DND-41 (cell line): ENCODE measurements at regions not wholly inside any gene's neighbourhood (a gene's known extent, or its start where the extent isn't known, plus 50 kb on each side); places are given as distances from the start of the nearest gene placed in this dataset.
"Not testable (repeated sequence)": the region's sequence is repeated elsewhere in the genome, so short reads cannot be mapped to it uniquely, and the experiment has no call there.

ENCODE experiments used
- EZH2 ChIP-seq: IDR thresholded peaks from 3 replicates; pipeline ENCODE4 v1.6.1; 2012; ENCODE audit warnings: borderline replicate concordance, low read depth, mild to moderate bottlenecking, moderate library complexity, low read length, inconsistent platforms; ENCODE audit not compliant: severe bottlenecking
- TF ChIP-seq, protein P1 (sequence below): IDR thresholded peaks from 2 replicates; pipeline ENCODE4 v1.5.1; 2012; ENCODE audit warnings: borderline replicate concordance, low read length, moderate library complexity, mild to moderate bottlenecking; ENCODE audit not compliant: poor library complexity, severe bottlenecking; ENCODE audit errors: extremely low read depth

DNA sequence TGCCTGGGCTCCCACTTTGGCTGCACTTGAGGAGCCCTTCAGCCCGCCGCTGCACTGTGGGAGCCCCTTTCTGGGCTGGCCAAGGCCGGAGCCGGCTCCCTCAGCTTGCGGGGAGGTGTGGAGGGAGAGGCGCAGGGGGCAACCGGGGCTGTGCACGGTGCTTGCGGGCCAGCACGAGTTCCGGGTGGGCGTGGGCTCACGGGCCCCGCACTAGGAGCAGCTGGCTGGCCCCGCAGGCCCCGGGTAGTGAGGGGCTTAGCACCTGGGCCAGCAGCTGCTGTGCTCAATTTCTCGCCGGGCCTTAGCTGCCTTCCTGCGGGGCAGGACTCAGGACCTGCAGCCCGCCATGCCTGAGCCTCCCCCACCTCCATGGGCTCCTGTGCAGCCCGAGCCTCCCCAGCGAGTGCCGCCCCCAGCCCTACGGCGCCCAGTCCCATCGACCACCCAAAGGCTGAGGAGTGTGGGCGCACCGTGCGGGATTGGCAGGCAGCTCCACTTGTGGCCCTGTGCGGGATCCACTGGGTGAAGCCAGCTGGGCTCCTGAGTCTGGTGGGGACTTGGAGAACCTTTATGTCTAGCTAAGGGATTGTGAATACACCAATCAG, 79.9 kb upstream of the HMGA2 start:
- TF ChIP-seq, protein P1, sequence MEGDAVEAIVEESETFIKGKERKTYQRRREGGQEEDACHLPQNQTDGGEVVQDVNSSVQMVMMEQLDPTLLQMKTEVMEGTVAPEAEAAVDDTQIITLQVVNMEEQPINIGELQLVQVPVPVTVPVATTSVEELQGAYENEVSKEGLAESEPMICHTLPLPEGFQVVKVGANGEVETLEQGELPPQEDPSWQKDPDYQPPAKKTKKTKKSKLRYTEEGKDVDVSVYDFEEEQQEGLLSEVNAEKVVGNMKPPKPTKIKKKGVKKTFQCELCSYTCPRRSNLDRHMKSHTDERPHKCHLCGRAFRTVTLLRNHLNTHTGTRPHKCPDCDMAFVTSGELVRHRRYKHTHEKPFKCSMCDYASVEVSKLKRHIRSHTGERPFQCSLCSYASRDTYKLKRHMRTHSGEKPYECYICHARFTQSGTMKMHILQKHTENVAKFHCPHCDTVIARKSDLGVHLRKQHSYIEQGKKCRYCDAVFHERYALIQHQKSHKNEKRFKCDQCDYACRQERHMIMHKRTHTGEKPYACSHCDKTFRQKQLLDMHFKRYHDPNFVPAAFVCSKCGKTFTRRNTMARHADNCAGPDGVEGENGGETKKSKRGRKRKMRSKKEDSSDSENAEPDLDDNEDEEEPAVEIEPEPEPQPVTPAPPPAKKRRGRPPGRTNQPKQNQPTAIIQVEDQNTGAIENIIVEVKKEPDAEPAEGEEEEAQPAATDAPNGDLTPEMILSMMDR, result not testable (repeated sequence)
- TF ChIP-seq EZH2, result not testable (repeated sequence)
